NCI-H2107 (cell line): ENCODE measurements at regions not wholly inside any gene's neighbourhood (a gene's known extent, or its start where the extent isn't known, plus 50 kb on each side); places are given as distances from the start of the nearest gene placed in this dataset.
A peak's percentile ranks its signal among the peaks of the same experiment; 100 is the strongest.
"Not testable (repeated sequence)": the region's sequence is repeated elsewhere in the genome, so short reads cannot be mapped to it uniquely, and the experiment has no call there.

Source experiments
- DNase-seq: peaks from one replicate; lab custom pipeline; 2025; lab: John Stamatoyannopoulos, UW

- DNase-seq, result no peak
These were observed 326.8 kb downstream of the TBL1XR1 start for GRCh38 chr3:176870451-176870850.

GRCh38 chr3:176867681-176868663 lies 329.3 kb downstream of the TBL1XR1 start:
- DNase-seq, result peak; percentile 98

DNA sequence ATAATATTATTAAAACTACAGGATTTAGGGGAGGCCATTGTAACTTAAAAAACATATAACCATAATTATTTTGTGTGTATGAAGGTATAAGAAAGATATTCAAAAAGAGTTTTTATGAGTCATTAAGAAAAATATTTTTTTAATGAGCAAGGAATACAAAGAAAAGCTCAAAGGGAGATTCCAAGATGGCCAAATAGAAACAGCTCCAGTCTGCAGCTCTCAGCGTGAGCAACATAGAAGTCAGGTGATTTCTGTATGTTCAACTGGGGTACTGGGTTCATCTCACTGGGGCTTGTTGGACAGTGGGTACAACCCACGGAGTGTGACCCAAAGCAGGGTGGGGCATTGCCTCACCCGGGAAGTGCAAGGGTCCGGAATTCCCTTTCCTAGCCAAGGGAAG lies 336.1 kb downstream of the TBL1XR1 start:
- no peak for DNase-seq

GRCh38 chr3:176856721-176857120 lies 340.6 kb downstream of the TBL1XR1 start:
- no peak for DNase-seq

- DNase-seq, result no peak
These were observed 341.3 kb downstream of the TBL1XR1 start for GRCh38 chr3:176855901-176856486.

DNA sequence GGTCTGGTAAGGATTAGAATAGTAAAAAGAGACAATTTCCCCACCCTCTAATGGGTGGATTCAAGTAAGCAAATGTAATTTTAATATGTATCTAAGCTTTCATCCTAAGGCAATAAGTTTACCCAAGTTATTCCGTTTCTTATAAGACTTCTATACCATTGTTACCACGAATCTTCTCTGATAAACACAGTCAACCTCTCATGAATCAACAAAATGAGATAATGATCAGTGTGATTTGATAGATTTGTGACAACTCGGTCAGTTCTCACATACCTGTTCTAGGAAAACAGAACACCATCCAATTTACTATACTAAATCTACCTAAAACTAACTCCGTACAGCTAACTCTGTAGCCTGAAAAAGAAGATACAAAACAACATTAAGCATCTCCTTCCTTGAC lies 342.1 kb downstream of the TBL1XR1 start:
- no peak for DNase-seq

DNA sequence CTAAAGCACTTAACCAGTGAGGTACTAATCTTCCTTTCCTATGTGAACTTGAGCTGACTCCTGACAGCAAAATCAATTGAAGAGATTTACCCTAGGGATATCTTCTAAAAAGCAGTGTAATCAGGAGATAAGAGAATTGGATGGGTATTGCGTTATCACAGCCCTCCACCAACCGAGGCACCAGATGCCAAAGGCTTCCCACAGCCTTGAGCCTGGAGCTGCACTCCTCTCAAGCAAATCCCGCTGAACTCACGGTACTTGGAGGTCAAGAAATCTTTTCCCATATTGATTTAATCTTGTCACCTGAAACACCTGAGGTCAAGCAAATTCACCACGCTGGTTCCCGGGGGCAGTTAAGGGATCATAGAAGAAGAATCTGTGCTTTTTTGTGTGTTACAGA lies 346.8 kb downstream of the TBL1XR1 start:
- DNase-seq, result no peak

- no peak for DNase-seq
These were observed 348.7 kb downstream of the TBL1XR1 start for GRCh38 chr3:176848431-176849214.

- DNase-seq, result no peak
These were observed 354.4 kb downstream of the TBL1XR1 start for GRCh38 chr3:176842914-176843313.

DNA sequence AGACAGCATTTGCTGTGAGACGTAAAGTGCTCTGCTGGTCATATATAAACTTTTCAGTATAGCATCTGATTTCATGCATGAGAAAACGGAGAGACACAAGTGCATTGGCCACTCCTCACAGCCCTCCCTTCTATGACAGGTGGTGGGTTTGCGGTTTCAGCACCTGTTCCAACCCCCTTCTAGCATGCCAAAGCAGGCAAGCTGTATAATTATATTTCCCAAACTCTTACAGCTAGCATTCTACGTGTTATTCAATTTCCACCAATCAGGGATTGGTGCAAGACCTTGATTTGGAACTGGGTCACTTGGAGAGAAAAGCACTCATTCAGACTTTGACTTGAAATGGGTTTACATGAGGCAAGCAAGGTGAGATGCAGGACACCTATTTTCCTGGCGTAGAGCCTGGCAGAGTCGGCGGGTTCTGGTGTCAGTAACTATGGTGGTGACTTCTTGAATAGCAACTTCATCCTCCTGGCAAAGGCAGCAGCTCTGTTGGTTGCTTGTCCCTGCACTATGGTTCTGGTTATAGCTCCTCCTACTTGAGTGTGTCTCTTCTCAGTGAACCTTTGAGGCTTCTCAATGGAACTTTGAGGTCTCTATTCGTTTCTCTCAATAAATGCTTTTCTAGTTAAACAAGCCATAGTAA lies 356.5 kb downstream of the TBL1XR1 start:
- no peak for DNase-seq

- DNase-seq, result no peak
These were observed 357.4 kb downstream of the TBL1XR1 start for GRCh38 chr3:176839901-176840300.

DNA sequence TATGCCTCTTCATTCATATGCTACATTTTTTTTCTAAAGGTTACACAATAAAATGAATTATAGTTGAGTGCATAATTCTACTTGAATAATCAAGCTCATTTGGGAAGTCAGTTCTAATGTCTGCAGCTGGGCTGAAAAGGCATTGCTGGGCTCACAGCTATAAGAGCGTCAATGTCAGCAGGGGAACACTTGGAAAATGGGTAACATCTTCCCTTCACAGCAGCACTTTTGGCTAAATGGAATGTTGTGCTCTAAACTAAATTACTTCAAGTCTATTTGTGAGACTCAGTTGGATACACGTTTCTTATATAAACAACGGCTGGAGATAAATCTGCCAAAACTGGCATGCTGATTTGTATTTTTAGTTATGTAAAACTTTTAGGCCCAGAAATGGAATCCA lies 357.8 kb downstream of the TBL1XR1 start:
- no peak for DNase-seq

DNA sequence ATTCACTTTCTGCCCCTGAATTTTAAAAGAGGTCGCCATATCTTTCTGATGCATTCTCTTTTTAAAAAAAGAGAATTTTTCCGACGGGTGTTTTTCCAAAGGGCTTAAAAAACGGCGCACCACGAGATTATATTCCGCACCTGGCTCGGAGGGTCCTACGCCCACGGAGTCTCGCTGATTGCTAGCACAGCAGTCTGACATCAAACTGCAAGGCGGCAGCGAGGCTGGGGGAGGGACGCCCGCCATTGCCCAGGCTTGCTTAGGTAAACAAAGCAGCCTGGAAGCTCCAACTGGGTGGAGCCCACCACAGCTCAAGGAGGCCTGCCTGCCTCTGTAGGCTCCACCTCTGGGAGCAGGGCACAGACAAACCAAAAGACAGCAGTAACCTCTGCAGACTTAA lies 370.0 kb downstream of the TBL1XR1 start:
- DNase-seq, result not testable (repeated sequence)

DNA sequence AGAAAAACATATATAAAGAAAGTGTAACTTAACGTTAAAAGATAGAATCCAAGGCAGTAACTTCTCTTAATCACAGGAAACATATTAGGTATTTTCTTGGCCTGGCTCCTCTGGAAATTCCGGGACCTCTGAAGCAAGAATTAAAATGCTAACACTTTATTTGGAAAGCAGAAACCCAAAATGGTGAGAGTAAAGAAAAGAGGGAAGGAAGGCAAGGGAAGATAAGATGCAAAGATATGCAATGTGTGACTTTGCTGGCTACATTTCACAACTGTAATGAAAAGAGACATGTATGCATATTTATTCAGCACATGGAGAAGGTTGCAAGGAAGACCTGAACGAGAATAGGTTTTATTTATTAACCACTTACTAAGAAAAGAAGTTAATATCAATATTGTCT lies 372.5 kb downstream of the TBL1XR1 start:
- no peak for DNase-seq

DNA sequence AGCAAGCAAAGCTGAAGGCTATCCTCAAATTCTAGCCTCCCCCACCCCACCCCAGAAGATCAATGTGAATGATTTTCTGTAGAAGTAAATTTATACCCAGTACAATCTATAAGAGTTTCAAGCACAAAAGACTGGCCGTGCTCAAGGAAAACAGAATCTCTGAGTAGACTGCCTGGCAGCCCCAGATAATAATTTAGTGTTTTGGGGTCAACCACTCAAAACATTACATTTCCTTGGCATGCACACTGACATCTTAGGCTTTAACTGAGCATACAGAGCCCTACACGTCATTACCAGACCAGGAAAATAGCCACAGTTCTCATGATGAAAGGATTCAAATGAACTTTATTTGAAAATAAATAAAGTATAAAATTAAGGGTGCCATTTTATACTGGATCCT lies 376.5 kb downstream of the TBL1XR1 start:
- DNase-seq, result no peak

DNA sequence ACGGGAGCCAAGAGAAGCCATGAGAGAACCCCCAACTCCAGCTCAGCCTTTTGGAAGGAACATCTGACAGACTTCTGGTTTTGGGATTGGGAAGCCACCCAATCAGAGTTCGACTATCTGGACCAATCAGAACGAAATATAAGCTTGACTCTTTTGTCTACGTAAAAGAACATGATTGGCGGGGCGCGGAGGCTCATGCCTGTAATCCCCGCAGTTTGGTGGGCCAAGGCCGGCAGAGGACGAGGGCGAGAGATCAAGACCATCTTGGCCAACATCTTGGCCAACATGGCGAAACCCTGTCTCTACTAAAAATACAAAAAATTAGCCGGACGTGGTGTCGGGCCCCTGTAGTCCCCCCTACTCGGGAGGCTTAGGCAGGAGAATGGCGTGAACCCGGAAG lies 380.3 kb downstream of the TBL1XR1 start:
- no peak for DNase-seq

- no peak for DNase-seq
These were observed 383.0 kb downstream of the TBL1XR1 start for GRCh38 chr3:176814285-176814684.

GRCh38 chr3:176807938-176808337 lies 389.3 kb downstream of the TBL1XR1 start:
- DNase-seq, result no peak

GRCh38 chr3:176799675-176800074 lies 397.6 kb downstream of the TBL1XR1 start:
- DNase-seq, result no peak

DNA sequence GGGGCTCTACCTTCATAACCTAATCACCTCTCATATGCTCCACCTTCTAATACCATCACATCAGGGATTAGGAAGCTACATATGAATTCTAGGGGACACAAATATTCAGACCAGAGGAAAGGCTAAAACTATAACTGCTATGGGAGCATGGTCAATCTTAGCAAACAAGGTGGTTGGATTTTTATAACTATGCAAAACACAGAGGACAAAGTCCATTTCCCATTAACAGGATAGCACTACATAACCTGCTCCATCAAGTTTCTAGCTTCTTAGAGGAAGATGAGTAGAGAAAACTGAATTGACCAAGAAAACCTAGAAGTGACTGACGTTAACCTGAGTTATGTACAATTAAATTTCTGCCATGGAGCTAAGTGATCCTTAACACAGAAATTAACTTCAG lies 398.6 kb downstream of the TBL1XR1 start:
- no peak for DNase-seq

DNA sequence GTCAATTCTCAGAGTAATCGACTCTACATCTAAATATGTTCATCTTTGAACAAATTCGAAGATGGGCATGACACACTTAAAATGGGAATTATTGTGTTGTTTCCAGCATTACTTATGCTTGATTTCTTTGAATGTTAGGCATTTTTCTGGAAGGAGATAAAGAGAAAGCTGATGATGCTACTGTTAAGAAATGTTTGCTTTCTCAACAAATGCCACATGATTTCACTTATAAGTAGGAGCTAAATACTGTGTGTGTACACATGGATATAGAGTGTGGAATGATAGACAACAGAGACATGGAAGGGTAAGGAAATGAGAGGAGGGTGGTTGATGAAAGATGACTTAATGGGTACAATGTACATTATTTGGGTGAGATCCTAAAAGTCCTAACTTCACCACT lies 400.9 kb downstream of the TBL1XR1 start:
- DNase-seq, result no peak

GRCh38 chr3:176795891-176796290 lies 401.4 kb downstream of the TBL1XR1 start:
- DNase-seq, result no peak
